ENCODE measurements at regions not wholly inside any gene's neighbourhood (a gene's known extent, or its start where the extent isn't known, plus 50 kb on each side); places are given as distances from the start of the nearest gene placed in this dataset.

- no peak overlapping the region for H3K4me3 ChIP-seq (ENCODE audit: low read depth in 2 of 2, low read length in 2 of 2)
- ChIA-PET CTCF (no interaction called here), POLR2A (no interaction called here)
- DNase-seq (ENCODE audit: low read depth, low spot score) (no peak), ATAC-seq (no peak)
- in situ Hi-C loops (cut with HindIII; ENCODE audit: low pct_unique_long_range_greater_than_20kb, low sequenced_read_pairs), result no loop called here
- H3K4me1 ChIP-seq (ENCODE audit: control insufficient read depth, insufficient read depth, low read length), result no peaks in the 10 kb centered on the region
- no peak overlapping the region for H3K27ac ChIP-seq (ENCODE audit: low read length)
- no peaks in the 10 kb centered on the region; the same call in 1 of the 2 replicates for H3K27me3 ChIP-seq (ENCODE audit: control insufficient read depth, insufficient read depth, low read length)
- H3K36me3 ChIP-seq (ENCODE audit: control insufficient read depth, insufficient read depth, low read length), result no peaks in the 10 kb centered on the region
- BruUV-seq (replicated peaks), result no TSS peak
- no peaks in the 10 kb centered on the region for H3K9me3 ChIP-seq (ENCODE audit: control insufficient read depth, insufficient read depth, low read depth, low read length)
- intact Hi-C loops (cut with micrococcal nuclease; ENCODE audit: unreplicated experiment), result no loop called here
- no peak for TF ChIP-seq TCF7L2 (IDR thresholded peaks at IDR 0.05; ENCODE audit: low read depth, low read length)
- no peak for TF ChIP-seq POLR2AphosphoS5 (IDR thresholded peaks at IDR 0.05; ENCODE audit: low read depth, low read length)
- no peak for TF ChIP-seq SIN3A (IDR thresholded peaks at IDR 0.05; ENCODE audit: borderline replicate concordance, insufficient read depth, low read depth, low read length)
- no peak for TF ChIP-seq CTCF (IDR thresholded peaks at IDR 0.05)
- TF ChIP-seq REST (IDR thresholded peaks at IDR 0.05; ENCODE audit: insufficient read depth in 1 of 2, low read depth in 2 of 2, low read length in 1 of 2), result no peak
Measured at GRCh38 chr12:13749389-13749788, 232.0 kb downstream of the GRIN2B start.

- Histone ChIP-seq H3K36me3 (ENCODE audit: control insufficient read depth, insufficient read depth, low read length) (no peaks in the 10 kb centered on the region), H3K4me1 (ENCODE audit: control insufficient read depth, insufficient read depth, low read length) (no peaks in the 10 kb centered on the region), H3K4me3 (ENCODE audit: low read depth in 2 of 2, low read length in 2 of 2) (no peak overlapping the region), H3K9me3 (ENCODE audit: control insufficient read depth, insufficient read depth, low read depth, low read length) (no peaks in the 10 kb centered on the region), H3K27me3 (ENCODE audit: control insufficient read depth, insufficient read depth, low read length) (peaks cover 2% of the 10 kb centered on the region; the same call in 1 of the 2 replicates), H3K27ac (ENCODE audit: low read length) (no peak overlapping the region)
- in situ Hi-C loops (cut with HindIII; ENCODE audit: low pct_unique_long_range_greater_than_20kb, low sequenced_read_pairs) (no loop called here), intact Hi-C loops (cut with micrococcal nuclease; ENCODE audit: unreplicated experiment) (no loop called here)
- ATAC-seq, result no peak
- ChIA-PET CTCF (no interaction called here), POLR2A (interaction anchor here (0.7 kb wide), 1 partner anchor 473 kb away, joined by 11 read pairs; no protein-coding TSS in a partner anchor)
- DNase-seq (ENCODE audit: low read depth, low spot score), result no peak
- no peak for TF ChIP-seq REST (IDR thresholded peaks at IDR 0.05; ENCODE audit: insufficient read depth in 1 of 2, low read depth in 2 of 2, low read length in 1 of 2)
- TF ChIP-seq CTCF (IDR thresholded peaks at IDR 0.05), result no peak
- no peak for TF ChIP-seq SIN3A (IDR thresholded peaks at IDR 0.05; ENCODE audit: borderline replicate concordance, insufficient read depth, low read depth, low read length)
- TF ChIP-seq TCF7L2 (IDR thresholded peaks at IDR 0.05; ENCODE audit: low read depth, low read length), result no peak
- no peak for TF ChIP-seq POLR2AphosphoS5 (IDR thresholded peaks at IDR 0.05; ENCODE audit: low read depth, low read length)
- no TSS peak for BruUV-seq (replicated peaks)
Measured at GRCh38 chr12:13745111-13745860, 236.1 kb downstream of the GRIN2B start.

All from Panc1 (cell line).